ENCODE measurements at regions not wholly inside any gene's neighbourhood (a gene's known extent, or its start where the extent isn't known, plus 50 kb on each side); places are given as distances from the start of the nearest gene placed in this dataset.

DNA sequence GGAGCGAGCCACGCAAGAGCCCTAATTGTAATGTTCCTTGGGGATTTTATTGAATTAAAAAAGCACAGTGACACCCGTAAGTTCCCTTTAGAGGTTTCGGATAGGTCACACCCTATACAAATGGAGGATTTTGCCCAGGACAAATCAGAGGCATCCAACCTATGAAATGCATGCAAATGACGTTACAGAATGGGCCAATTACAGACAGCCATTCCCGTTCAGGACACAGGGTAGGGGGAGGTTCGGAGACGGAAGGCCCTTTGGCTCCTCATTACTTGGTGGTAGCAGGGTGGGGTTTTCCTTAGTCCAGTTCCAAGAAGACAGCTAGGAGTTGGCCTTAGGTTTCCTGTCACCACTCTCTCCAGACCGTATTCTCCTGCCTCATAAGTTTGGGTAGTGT, 754.1 kb downstream of the IPMK start:
- DNase-seq (ENCODE audit: low read depth) = no peak
- TF ChIP-seq CTCF (conservative IDR thresholded peaks at IDR 0.05; ENCODE audit: low read depth, low read length) = no peak
- no peak overlapping the region for H3K4me3 ChIP-seq (ENCODE audit: low read depth, low read length)

GRCh38 chr10:57507788-57508187, 759.9 kb downstream of the IPMK start:
- TF ChIP-seq CTCF (conservative IDR thresholded peaks at IDR 0.05; ENCODE audit: low read depth, low read length) = no peak
- no peak for DNase-seq (ENCODE audit: low read depth)
- no peak overlapping the region for H3K4me3 ChIP-seq (ENCODE audit: low read depth, low read length)

- DNase-seq (ENCODE audit: low read depth) = no peak
- no peak for TF ChIP-seq CTCF (conservative IDR thresholded peaks at IDR 0.05; ENCODE audit: low read depth, low read length)
- no peak overlapping the region for H3K4me3 ChIP-seq (ENCODE audit: low read depth, low read length)
These were observed 761.1 kb downstream of the IPMK start for GRCh38 chr10:57506414-57507094.

GRCh38 chr10:57494486-57494885, 773.2 kb downstream of the IPMK start:
- TF ChIP-seq CTCF (conservative IDR thresholded peaks at IDR 0.05; ENCODE audit: low read depth, low read length) = no peak
- DNase-seq (ENCODE audit: low read depth) = no peak
- H3K4me3 ChIP-seq (ENCODE audit: low read depth, low read length) = no peak overlapping the region

GRCh38 chr10:57482259-57482658, 785.4 kb downstream of the IPMK start:
- TF ChIP-seq CTCF (conservative IDR thresholded peaks at IDR 0.05; ENCODE audit: low read depth, low read length) = no peak
- no peak for DNase-seq (ENCODE audit: low read depth)
- no peak overlapping the region for H3K4me3 ChIP-seq (ENCODE audit: low read depth, low read length)

- no peak for TF ChIP-seq CTCF (conservative IDR thresholded peaks at IDR 0.05; ENCODE audit: low read depth, low read length)
- no peak for DNase-seq (ENCODE audit: low read depth)
- no peak overlapping the region for H3K4me3 ChIP-seq (ENCODE audit: low read depth, low read length)
These were observed 794.7 kb downstream of the IPMK start for GRCh38 chr10:57472823-57473619.

Measured in epithelial cell of proximal tubule (primary cell).